Neutrophil (primary cell): ENCODE measurements at regions not wholly inside any gene's neighbourhood (a gene's known extent, or its start where the extent isn't known, plus 50 kb on each side); places are given as distances from the start of the nearest gene placed in this dataset.

Source experiments
- H3K27ac ChIP-seq: fragments of 200-600 bp; sonication (generic); 2 replicates; pipeline ENCODE4 v1.5.1; 2016; ENCODE audit warnings: mild to moderate bottlenecking, moderate library complexity
- H3K27me3 ChIP-seq: fragments of 200-600 bp; sonication (generic); 2 replicates; pipeline ENCODE4 v1.6.0; 2016; ENCODE audit warnings: mild to moderate bottlenecking
- H3K36me3 ChIP-seq: fragments of 200-600 bp; sonication (generic); 2 replicates; pipeline ENCODE4 v1.5.1; 2017
- H3K4me1 ChIP-seq, 2 experiments: fragments of 200-600 bp in 1 of 2; sonication (generic) in 1 of 2; 1 replicate in 1 of 2; 2 replicates in 1 of 2; pipeline versions ENCODE4 v1.5.1 to v1.6.1; 2013 to 2016; ENCODE audit warnings: low read depth in 1 of 2, low read length in 1 of 2, mild to moderate bottlenecking in 1 of 2, moderate library complexity in 1 of 2; ENCODE audit not compliant: control insufficient read depth in 1 of 2, insufficient read depth in 1 of 2
- H3K4me3 ChIP-seq, 2 experiments: fragments of 200-600 bp in 1 of 2; sonication (generic) in 1 of 2; 1 replicate in 1 of 2; 2 replicates in 1 of 2; pipeline ENCODE4 v1.5.1; 2013 to 2016; ENCODE audit warnings: low read depth in 1 of 2, low read length in 1 of 2, mild to moderate bottlenecking in 1 of 2, moderate library complexity in 1 of 2
- H3K9me3 ChIP-seq: fragments of 200-600 bp; sonication (generic); 2 replicates; pipeline ENCODE4 v1.5.1; 2016
- CTCF ChIP-seq: fragments of 200-600 bp; sonication (generic); IDR thresholded peaks from 2 replicates; pipeline ENCODE4 v1.5.1; 2016; ENCODE audit warnings: antibody characterized with exemption

DNA sequence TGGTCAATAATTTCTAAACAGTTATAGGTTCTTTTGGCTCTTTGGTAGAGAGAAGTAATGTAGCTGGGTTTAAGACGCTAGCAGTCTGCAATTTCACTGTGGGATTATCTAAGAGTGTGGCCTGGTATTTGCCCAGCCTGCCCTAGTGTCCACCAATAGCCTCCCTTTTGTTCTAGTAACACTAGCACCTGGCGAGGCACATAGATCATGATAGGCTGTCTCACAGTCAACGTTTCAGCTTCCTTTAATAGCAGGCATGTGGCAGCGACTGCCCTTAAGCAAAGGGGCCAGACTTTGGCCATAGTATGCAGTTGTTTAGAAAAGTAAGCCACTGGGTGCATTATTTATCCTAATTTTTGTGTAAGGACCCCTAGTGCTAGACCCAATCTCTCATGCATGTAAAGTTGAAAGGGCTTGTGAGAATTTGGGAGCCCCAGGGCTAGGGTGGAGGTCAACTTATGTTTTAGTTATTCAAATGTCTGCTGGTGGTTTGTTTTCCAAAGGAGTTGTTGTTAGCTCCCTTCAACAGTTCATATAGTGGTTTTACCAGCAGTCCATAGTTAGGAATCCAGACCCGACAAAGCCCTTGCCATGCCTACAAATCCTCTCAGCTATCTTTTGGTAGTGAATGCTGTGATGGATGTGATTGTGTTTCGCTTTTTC lies 274.3 kb downstream of the HTR1A start:
- Histone ChIP-seq H3K36me3 (no peaks in the 10 kb centered on the region), H3K4me3 (no peak overlapping the region), H3K9me3 (no peaks in the 10 kb centered on the region), H3K27ac (no peak overlapping the region), H3K27me3 (no peaks in the 10 kb centered on the region), H3K4me1 (no peaks in the 10 kb centered on the region)
- no peak for TF ChIP-seq CTCF

- H3K36me3 ChIP-seq: no peaks in the 10 kb centered on the region
- no peaks in the 10 kb centered on the region for H3K27me3 ChIP-seq
- no peak for TF ChIP-seq CTCF
- no peaks in the 10 kb centered on the region for H3K4me1 ChIP-seq
- H3K4me3 ChIP-seq: no peak overlapping the region
- H3K9me3 ChIP-seq: no peaks in the 10 kb centered on the region
- H3K27ac ChIP-seq: no peak overlapping the region
These were observed 275.3 kb downstream of the HTR1A start for GRCh38 chr5:63686938-63687337.

DNA sequence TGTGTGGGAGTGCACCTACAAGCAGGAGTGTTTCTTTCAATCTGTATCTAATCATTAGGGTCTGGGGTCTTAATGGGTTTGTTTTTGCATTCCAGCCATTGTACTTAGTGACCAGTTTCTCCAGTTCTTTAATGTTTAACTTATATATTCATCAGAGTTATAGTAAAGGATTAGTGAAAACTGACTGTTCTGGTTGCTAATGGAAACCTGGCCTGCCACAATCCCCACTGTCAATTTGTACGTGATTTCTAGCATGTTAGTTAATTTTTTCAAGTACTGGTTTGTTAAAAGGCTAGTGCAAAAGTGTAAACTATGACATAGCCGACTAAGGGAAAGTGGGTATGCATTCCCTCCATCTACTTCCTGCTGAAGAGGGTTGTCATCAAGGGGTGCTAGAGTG lies 276.1 kb downstream of the HTR1A start:
- no peaks in the 10 kb centered on the region for H3K27me3 ChIP-seq
- no peaks in the 10 kb centered on the region for H3K9me3 ChIP-seq
- no peaks in the 10 kb centered on the region for H3K4me1 ChIP-seq
- H3K36me3 ChIP-seq: no peaks in the 10 kb centered on the region
- no peak overlapping the region for H3K27ac ChIP-seq
- no peak for TF ChIP-seq CTCF
- no peak overlapping the region for H3K4me3 ChIP-seq

GRCh38 chr5:63685454-63685853 lies 276.8 kb downstream of the HTR1A start:
- H3K4me3 ChIP-seq: no peak overlapping the region
- no peak overlapping the region for H3K27ac ChIP-seq
- H3K36me3 ChIP-seq: no peaks in the 10 kb centered on the region
- no peaks in the 10 kb centered on the region for H3K27me3 ChIP-seq
- H3K4me1 ChIP-seq: no peaks in the 10 kb centered on the region
- no peak for TF ChIP-seq CTCF
- no peaks in the 10 kb centered on the region for H3K9me3 ChIP-seq

GRCh38 chr5:63674881-63675280 lies 287.4 kb downstream of the HTR1A start:
- no peak overlapping the region for H3K4me3 ChIP-seq
- TF ChIP-seq CTCF: no peak
- no peaks in the 10 kb centered on the region for H3K27me3 ChIP-seq
- H3K27ac ChIP-seq: no peak overlapping the region
- H3K4me1 ChIP-seq: no peaks in the 10 kb centered on the region
- no peaks in the 10 kb centered on the region for H3K9me3 ChIP-seq
- no peaks in the 10 kb centered on the region for H3K36me3 ChIP-seq
